ENCODE measurements at regions not wholly inside any gene's neighbourhood (a gene's known extent, or its start where the extent isn't known, plus 50 kb on each side); places are given as distances from the start of the nearest gene placed in this dataset.

DNA sequence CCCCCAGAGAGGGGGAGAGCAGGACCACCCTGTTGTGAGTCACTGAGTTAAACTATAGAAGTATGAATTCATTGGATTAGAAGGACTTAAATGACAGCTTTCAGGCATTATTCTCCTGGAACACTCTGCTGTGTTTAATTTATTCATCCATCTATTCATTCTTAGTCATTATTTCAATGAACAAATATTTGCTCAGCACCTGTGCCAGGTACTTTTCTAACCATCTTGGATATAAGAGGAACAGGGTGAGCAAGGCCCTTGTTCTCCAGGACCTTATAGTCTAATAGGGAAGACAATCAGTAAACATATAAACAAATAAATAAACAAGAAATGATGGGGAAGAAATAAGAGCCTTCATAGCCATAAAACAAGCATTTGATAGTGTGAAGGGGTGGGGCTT, 483.9 kb upstream of the BRINP1 start:
- TF ChIP-seq, protein P1, sequence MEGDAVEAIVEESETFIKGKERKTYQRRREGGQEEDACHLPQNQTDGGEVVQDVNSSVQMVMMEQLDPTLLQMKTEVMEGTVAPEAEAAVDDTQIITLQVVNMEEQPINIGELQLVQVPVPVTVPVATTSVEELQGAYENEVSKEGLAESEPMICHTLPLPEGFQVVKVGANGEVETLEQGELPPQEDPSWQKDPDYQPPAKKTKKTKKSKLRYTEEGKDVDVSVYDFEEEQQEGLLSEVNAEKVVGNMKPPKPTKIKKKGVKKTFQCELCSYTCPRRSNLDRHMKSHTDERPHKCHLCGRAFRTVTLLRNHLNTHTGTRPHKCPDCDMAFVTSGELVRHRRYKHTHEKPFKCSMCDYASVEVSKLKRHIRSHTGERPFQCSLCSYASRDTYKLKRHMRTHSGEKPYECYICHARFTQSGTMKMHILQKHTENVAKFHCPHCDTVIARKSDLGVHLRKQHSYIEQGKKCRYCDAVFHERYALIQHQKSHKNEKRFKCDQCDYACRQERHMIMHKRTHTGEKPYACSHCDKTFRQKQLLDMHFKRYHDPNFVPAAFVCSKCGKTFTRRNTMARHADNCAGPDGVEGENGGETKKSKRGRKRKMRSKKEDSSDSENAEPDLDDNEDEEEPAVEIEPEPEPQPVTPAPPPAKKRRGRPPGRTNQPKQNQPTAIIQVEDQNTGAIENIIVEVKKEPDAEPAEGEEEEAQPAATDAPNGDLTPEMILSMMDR (tag by site-specific recombination; IDR thresholded peaks at IDR 0.05) = no peak
- no peak for TF ChIP-seq ZNF146 (tag by site-specific recombination; IDR thresholded peaks at IDR 0.05)

All from HEK293 (cell line).